ENCODE measurements at regions not wholly inside any gene's neighbourhood (a gene's known extent, or its start where the extent isn't known, plus 50 kb on each side); places are given as distances from the start of the nearest gene placed in this dataset.

DNA sequence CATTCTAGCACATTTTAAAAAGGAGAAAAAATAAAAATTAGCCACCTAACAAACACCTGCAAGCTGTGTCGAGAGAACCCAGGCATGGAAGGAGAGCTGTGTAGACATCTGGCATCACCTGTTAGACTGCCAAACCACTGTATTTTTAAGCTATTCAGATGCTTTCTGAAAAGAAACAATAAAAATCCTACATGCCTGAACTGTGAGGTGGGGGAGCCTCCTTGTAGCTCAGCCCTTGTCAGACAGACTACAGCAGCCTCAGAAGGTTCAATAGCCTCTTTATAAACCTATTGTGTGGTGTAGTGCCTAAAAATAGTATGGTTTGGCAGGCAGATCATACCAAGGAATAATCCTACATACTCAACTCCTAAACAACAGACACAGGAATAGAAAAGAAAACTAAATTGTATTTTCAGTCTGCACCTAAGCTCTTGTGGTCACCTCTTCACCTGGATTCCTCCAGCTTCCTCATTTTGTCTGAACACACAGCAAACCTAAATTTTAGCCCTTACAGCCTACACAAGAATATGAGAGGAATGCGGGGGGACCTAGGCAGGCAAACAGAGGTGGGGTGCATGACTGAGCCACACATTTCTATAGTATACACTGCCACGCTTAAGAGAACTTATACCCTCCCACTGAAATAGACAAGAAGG is 67.0 kb downstream of the SIPA1L2 start:
- ChIA-PET POLR2A (ENCODE audit: unreplicated experiment) (interaction anchor here (0.6 kb wide), 1 partner anchor 1585 kb away, joined by 3 read pairs; no protein-coding TSS in a partner anchor), CTCF (interaction anchor here (1.0 kb wide), 1 partner anchor 65 kb away, joined by 3 read pairs; no protein-coding TSS in a partner anchor)
- Histone ChIP-seq H3K79me2 (ENCODE audit: low read length) (no peaks in the 10 kb centered on the region), H3K4me3 (ENCODE audit: low read length) (no peak overlapping the region), H2AFZ (ENCODE audit: low read length) (no peak overlapping the region), H4K20me1 (ENCODE audit: low read length) (no peaks in the 10 kb centered on the region), H3K4me1 (ENCODE audit: insufficient read depth, low read length) (0 out of 2 replicates have a peak, but pooled peaks cover 3% of the 10 kb centered on the region), H3K9me2 (replicated peaks; ENCODE audit: low read length) (no peaks in the 10 kb centered on the region), H3K9me3 (ENCODE audit: low read length) (no peaks in the 10 kb centered on the region), H3K27me3 (ENCODE audit: low read length) (no peaks in the 10 kb centered on the region), H3F3A (ENCODE audit: low read length, unreplicated experiment) (no peaks in the 10 kb centered on the region), H3K36me3 (ENCODE audit: low read depth, low read length) (no peaks in the 10 kb centered on the region), H3K9ac (ENCODE audit: low read length) (no peak overlapping the region), H3K27ac (ENCODE audit: low read length) (no peak overlapping the region), H3K4me2 (ENCODE audit: low read length) (no peak overlapping the region)
- DNase-seq (no peak), ATAC-seq (no peak)
- intact Hi-C loops (cut with micrococcal nuclease): no loop called here
- BruUV-seq (replicated peaks): no TSS peak
- TF ChIP-seq CTCF (conservative IDR thresholded peaks at IDR 0.05; ENCODE audit: low read depth, low read length) (no peak), EZH2phosphoT487 (IDR thresholded peaks at IDR 0.05; ENCODE audit: borderline replicate concordance, low read length) (no peak)

DNA sequence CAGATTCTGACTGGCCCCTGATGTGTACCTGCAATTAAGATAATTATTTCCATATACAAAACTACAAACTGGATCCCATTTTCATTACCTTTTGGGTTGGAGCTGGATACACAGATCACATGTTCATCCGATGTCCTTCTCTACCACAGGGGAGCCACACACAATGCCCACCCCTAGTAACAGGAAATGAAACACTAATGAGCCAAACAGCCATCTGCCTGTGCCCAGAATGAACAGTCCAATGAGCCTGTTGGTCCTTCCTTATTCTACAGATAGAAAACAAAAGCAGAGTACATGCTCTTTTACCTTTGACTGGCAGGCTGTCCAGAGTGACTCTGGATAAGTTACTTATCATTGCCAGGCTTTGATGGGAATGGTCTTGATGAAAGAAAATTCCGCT is 68.6 kb downstream of the SIPA1L2 start:
- no peak overlapping the region for H3K9ac ChIP-seq (ENCODE audit: low read length)
- no TSS peak for BruUV-seq (replicated peaks)
- no peak for ATAC-seq
- POLR2A ChIA-PET (ENCODE audit: unreplicated experiment): interaction anchor here (0.6 kb wide), 1 partner anchor 21 kb away, joined by 4 read pairs; no protein-coding TSS in a partner anchor
- H3K4me2 ChIP-seq (ENCODE audit: low read length): no peak overlapping the region
- no peaks in the 10 kb centered on the region for H3K9me2 ChIP-seq (replicated peaks; ENCODE audit: low read length)
- CTCF ChIA-PET: no interaction called here
- DNase-seq: no peak
- no peaks in the 10 kb centered on the region for H3F3A ChIP-seq (ENCODE audit: low read length, unreplicated experiment)
- H3K79me2 ChIP-seq (ENCODE audit: low read length): no peaks in the 10 kb centered on the region
- H3K9me3 ChIP-seq (ENCODE audit: low read length): no peaks in the 10 kb centered on the region
- intact Hi-C loops (cut with micrococcal nuclease): no loop called here
- H3K4me1 ChIP-seq (ENCODE audit: insufficient read depth, low read length): no peaks in the 10 kb centered on the region
- H3K4me3 ChIP-seq (ENCODE audit: low read length): no peak overlapping the region
- no peaks in the 10 kb centered on the region for H3K27me3 ChIP-seq (ENCODE audit: low read length)
- no peaks in the 10 kb centered on the region for H4K20me1 ChIP-seq (ENCODE audit: low read length)
- no peak overlapping the region for H2AFZ ChIP-seq (ENCODE audit: low read length)
- no peak for TF ChIP-seq CTCF (conservative IDR thresholded peaks at IDR 0.05; ENCODE audit: low read depth, low read length)
- no peak for TF ChIP-seq EZH2 (IDR thresholded peaks at IDR 0.05; ENCODE audit: low read length, unreplicated experiment)
- TF ChIP-seq EZH2phosphoT487 (IDR thresholded peaks at IDR 0.05; ENCODE audit: borderline replicate concordance, low read length): no peak
- no peak overlapping the region for H3K27ac ChIP-seq (ENCODE audit: low read length)
- no peaks in the 10 kb centered on the region for H3K36me3 ChIP-seq (ENCODE audit: low read depth, low read length)

GRCh38 chr1:232560940-232561339 is 69.0 kb downstream of the SIPA1L2 start:
- Histone ChIP-seq H3K4me3 (ENCODE audit: low read length) (no peak overlapping the region), H3K27me3 (ENCODE audit: low read length) (no peaks in the 10 kb centered on the region), H2AFZ (ENCODE audit: low read length) (no peak overlapping the region), H3K27ac (ENCODE audit: low read length) (no peak overlapping the region), H3K79me2 (ENCODE audit: low read length) (no peaks in the 10 kb centered on the region), H3K4me2 (ENCODE audit: low read length) (no peak overlapping the region), H3K9me2 (replicated peaks; ENCODE audit: low read length) (no peaks in the 10 kb centered on the region), H3K4me1 (ENCODE audit: insufficient read depth, low read length) (no peaks in the 10 kb centered on the region), H3K9ac (ENCODE audit: low read length) (no peak overlapping the region), H3F3A (ENCODE audit: low read length, unreplicated experiment) (no peaks in the 10 kb centered on the region), H4K20me1 (ENCODE audit: low read length) (no peaks in the 10 kb centered on the region), H3K9me3 (ENCODE audit: low read length) (no peaks in the 10 kb centered on the region), H3K36me3 (ENCODE audit: low read depth, low read length) (no peaks in the 10 kb centered on the region)
- TF ChIP-seq EZH2 (IDR thresholded peaks at IDR 0.05; ENCODE audit: low read length, unreplicated experiment) (no peak), CTCF (conservative IDR thresholded peaks at IDR 0.05; ENCODE audit: low read depth, low read length) (no peak), EZH2phosphoT487 (IDR thresholded peaks at IDR 0.05; ENCODE audit: borderline replicate concordance, low read length) (no peak)
- ATAC-seq: no peak
- no peak for DNase-seq
- CTCF ChIA-PET: no interaction called here
- POLR2A ChIA-PET (ENCODE audit: unreplicated experiment): no interaction called here
- intact Hi-C loops (cut with micrococcal nuclease): no loop called here
- BruUV-seq (replicated peaks): no TSS peak

All from PC-3 (cell line).